HepG2 (cell line): ENCODE measurements at regions not wholly inside any gene's neighbourhood (a gene's known extent, or its start where the extent isn't known, plus 50 kb on each side); places are given as distances from the start of the nearest gene placed in this dataset.

Experiments
- ATAC-seq: fragments of 200-7000 bp; cut with Tn5 transposase; 3 replicates; pipeline ENCODE4 v1.9.1; 2020; ENCODE audit warnings: mild to moderate bottlenecking, moderate library complexity
- BruUV-seq: library from RNA; stranded (reverse); fragments of 400-500 nt; replicated peaks from 2 replicates; lab custom pipeline; 2021; lab: Mats Ljungman, UMichigan
- CTCF ChIA-PET: fragments of 300-600 bp; formaldehyde crosslinking; extraction: SDS; loops from one replicate; lab custom pipeline; 2021; ENCODE audit warnings: low total read pairs, inconsistent platforms, low intra/inter-chr PET ratio; lab: Yijun Ruan, JAX
- POLR2A ChIA-PET: fragments of 350-600 bp; sonication (Branson Sonifier 250); formaldehyde crosslinking; loops from one replicate; lab custom pipeline; 2020; ENCODE audit warnings: antibody characterized with exemption, inconsistent platforms; lab: Yijun Ruan, JAX
- DNase-seq: peaks from one replicate; pipeline ENCODE4 v3.0.0-alpha.2; 2015; ENCODE audit warnings: low spot score
- FAIRE-seq: peaks from 3 replicates; lab custom pipeline; 2011; peaks lifted over from hg19 to GRCh38; lab: Jason Lieb, UNC
- H2AFZ ChIP-seq: one replicate; pipeline ENCODE4 v1.6.1; 2011; ENCODE audit warnings: low read length, inconsistent platforms
- H3K27ac ChIP-seq: fragments of 300-600 bp; 3 replicates; pipeline ENCODE4 v1.8.0; 2011; ENCODE audit warnings: mixed run types, mild to moderate bottlenecking, mixed read lengths, low read length, inconsistent platforms; ENCODE audit not compliant: insufficient read depth; ENCODE audit errors: extremely low read length
- H3K27me3 ChIP-seq, 2 experiments: fragments of 200-600 bp in 1 of 2; 2 replicates in 1 of 2; 3 replicates in 1 of 2; pipeline versions ENCODE4 v1.6.0 to v1.8.0; 2011; ENCODE audit warnings: low read length in 2 of 2, mild to moderate bottlenecking in 2 of 2, moderate library complexity in 2 of 2, inconsistent platforms in 1 of 2; ENCODE audit not compliant: insufficient read depth in 2 of 2, control insufficient read depth in 1 of 2
- H3K36me3 ChIP-seq, 2 experiments: fragments of 200-600 bp in 1 of 2; replicated peaks in 1 of 2; 2 replicates in 1 of 2; 3 replicates in 1 of 2; pipeline versions ENCODE4 v1.5.1 to v1.8.0; 2011; ENCODE audit warnings: low read length in 2 of 2, inconsistent platforms in 1 of 2; ENCODE audit not compliant: insufficient read depth in 2 of 2, control insufficient read depth in 1 of 2
- H3K4me1 ChIP-seq: 2 replicates; pipeline ENCODE4 v1.5.1; 2012; ENCODE audit warnings: low read length, inconsistent platforms; ENCODE audit not compliant: insufficient read depth
- H3K4me2 ChIP-seq: 2 replicates; pipeline ENCODE4 v1.6.0; 2011; ENCODE audit warnings: low read depth, low read length, inconsistent platforms
- H3K4me3 ChIP-seq, 3 experiments: fragments of 200-600 bp in 1 of 3; sonication (generic), shearing (Covaris generic) in 1 of 3; replicated peaks in 1 of 3; 2 replicates each; pipeline ENCODE4 v1.5.1; 2011 to 2016; ENCODE audit warnings: low read length in 3 of 3, inconsistent platforms in 2 of 3, low read depth in 2 of 3, mild to moderate bottlenecking in 2 of 3, control low read depth in 1 of 3, mixed read lengths in 1 of 3; ENCODE audit not compliant: insufficient read depth in 1 of 3
- H3K79me2 ChIP-seq: one replicate; pipeline ENCODE4 v1.6.1; 2011; ENCODE audit warnings: low read length, inconsistent platforms; ENCODE audit not compliant: insufficient read depth
- H3K9ac ChIP-seq: 2 replicates; pipeline ENCODE4 v1.6.0; 2011; ENCODE audit warnings: mild to moderate bottlenecking, low read depth, low read length, inconsistent platforms; ENCODE audit not compliant: insufficient read depth
- H3K9me3 ChIP-seq: 2 replicates; pipeline ENCODE4 v1.5.1; 2012; ENCODE audit warnings: mild to moderate bottlenecking, low read length
- H4K20me1 ChIP-seq: 2 replicates; pipeline ENCODE4 v1.6.0; 2011; ENCODE audit warnings: inconsistent platforms, mild to moderate bottlenecking, low read length, moderate library complexity; ENCODE audit not compliant: insufficient read depth
- AHR ChIP-seq: IDR thresholded peaks from 2 replicates; pipeline ENCODE4 v1.6.1; 2018; ENCODE audit warnings: missing genetic modification reagents, missing compliant biosample characterization
- BHLHE40 ChIP-seq: IDR thresholded peaks from 2 replicates; pipeline ENCODE4 v1.6.1; 2011; ENCODE audit warnings: low read length, improper control_type of control experiment
- CERS6 ChIP-seq: sonication (generic); formaldehyde crosslinking; IDR thresholded peaks from 2 replicates; pipeline ENCODE4 v1.5.0; 2020; ENCODE audit warnings: missing genetic modification reagents
- DNMT1 ChIP-seq: sonication (generic); formaldehyde crosslinking; IDR thresholded peaks from 2 replicates; pipeline ENCODE4 v1.5.1; 2020; ENCODE audit warnings: mild to moderate bottlenecking, missing genetic modification reagents
- HDAC6 ChIP-seq: fragments of 200-600 bp; sonication (generic); IDR thresholded peaks from 2 replicates; pipeline ENCODE4 v1.7.0; 2017; ENCODE audit warnings: mild to moderate bottlenecking, antibody characterized with exemption, low read length, low read depth
- KDM1A ChIP-seq: IDR thresholded peaks from 2 replicates; pipeline ENCODE4 v1.6.1; 2016; ENCODE audit warnings: missing compliant biosample characterization
- NR2C2 ChIP-seq: sonication (generic); formaldehyde crosslinking; IDR thresholded peaks from 2 replicates; pipeline ENCODE4 v1.4.0; 2020; ENCODE audit warnings: missing genetic modification reagents, mild to moderate bottlenecking, moderate library complexity, borderline replicate concordance
- PHF21A ChIP-seq: sonication (generic); formaldehyde crosslinking; IDR thresholded peaks from 2 replicates; pipeline ENCODE4 v1.5.0; 2020; ENCODE audit warnings: mild to moderate bottlenecking, missing genetic modification reagents
- RBM22 ChIP-seq: fragments of 200-400 bp; formaldehyde crosslinking; optimal IDR thresholded peaks from 2 replicates; pipeline ENCODE3; 2017; ENCODE audit warnings: mild to moderate bottlenecking, low read length, moderate library complexity
- ZBTB26 ChIP-seq: IDR thresholded peaks from 2 replicates; pipeline ENCODE4 v1.6.1; 2016; ENCODE audit warnings: missing compliant biosample characterization, missing genetic modification reagents, borderline replicate concordance
- ZMYM3 ChIP-seq: sonication (generic); formaldehyde crosslinking; IDR thresholded peaks from 2 replicates; pipeline ENCODE4 v1.5.1; 2020; ENCODE audit warnings: mild to moderate bottlenecking, missing genetic modification reagents
- ZNF34 ChIP-seq: sonication (generic); formaldehyde crosslinking; IDR thresholded peaks from 2 replicates; pipeline ENCODE4 v1.4.0; 2020; ENCODE audit warnings: mild to moderate bottlenecking, missing genetic modification reagents, borderline replicate concordance
- WGBS: methylation state at CpG from one replicate; pipeline ENCODE4 v1.1.6; 2017; ENCODE audit warnings: low lambda C conversion rate; 5-methylcytosine and 5-hydroxymethylcytosine counted together
- in situ Hi-C: cut with HindIII; loops from 2 replicates; pipeline ENCODE4 v1.10.0; 2017; ENCODE audit warnings: low pct_unique_long_range_greater_than_20kb; ENCODE audit not compliant: extremely low pct_ligation_motif_present
- intact Hi-C: fragments of 100-400 bp; cut with micrococcal nuclease; formaldehyde crosslinking; loops from one replicate; pipeline ENCODE4 v1.10.0; 2022; ENCODE audit not compliant: unreplicated experiment

- in situ Hi-C loops (no loop called here), intact Hi-C loops (no loop called here)
- no peaks in the 10 kb centered on the region for H3K27me3 ChIP-seq
- FAIRE-seq: no peak
- no peaks in the 10 kb centered on the region for H4K20me1 ChIP-seq
- H3K27ac ChIP-seq: no peak overlapping the region
- H3K9ac ChIP-seq: no peak overlapping the region
- no peak overlapping the region for H3K4me2 ChIP-seq
- no peak for TF ChIP-seq DNMT1 (CRISPR knock-in tag)
- TF ChIP-seq RBM22: no peak
- no peak for TF ChIP-seq PHF21A (CRISPR knock-in tag)
- no peak for TF ChIP-seq BHLHE40
- TF ChIP-seq HDAC6: no peak
- no peak for TF ChIP-seq KDM1A (CRISPR knock-in tag)
- no peak for TF ChIP-seq ZNF34
- TF ChIP-seq ZMYM3 (CRISPR knock-in tag): no peak
- TF ChIP-seq NR2C2 (CRISPR knock-in tag): no peak
- no peak for TF ChIP-seq ZBTB26 (CRISPR knock-in tag)
- TF ChIP-seq CERS6: no peak
- no peak for TF ChIP-seq AHR
- 86% methylated on average over 2 of the region's 2 CpGs for WGBS
- peaks cover 13% of the 10 kb centered on the region for H3K4me1 ChIP-seq
- POLR2A ChIA-PET: interaction anchor here (2.2 kb wide), 1 partner anchor 10 kb away, joined by 13 read pairs; no protein-coding TSS in a partner anchor
- no peaks in the 10 kb centered on the region for H3K36me3 ChIP-seq
- no TSS peak for BruUV-seq
- H3K79me2 ChIP-seq: no peaks in the 10 kb centered on the region
- CTCF ChIA-PET: no interaction called here
- peaks cover 5% of the 10 kb centered on the region; the same call in 1 of the 2 replicates for H3K9me3 ChIP-seq
- DNase-seq: no peak
- H2AFZ ChIP-seq: no peak overlapping the region
- no peak for ATAC-seq
- H3K4me3 ChIP-seq: no peak overlapping the region
Measured at GRCh38 chr2:54053830-54054229, 61.6 kb upstream of the ACYP2 start.
